Cardiac septum (tissue), 1 donor: ENCODE measurements at regions not wholly inside any gene's neighbourhood (a gene's known extent, or its start where the extent isn't known, plus 50 kb on each side); places are given as distances from the start of the nearest gene placed in this dataset.
"Not testable (repeated sequence)": the region's sequence is repeated elsewhere in the genome, so short reads cannot be mapped to it uniquely, and the experiment has no call there.

ENCODE experiments used
- DNase-seq: peaks from one replicate; pipeline ENCODE4 v3.0.0-alpha.2; 2020; ENCODE audit warnings: low spot score
- intact Hi-C: fragments of 100-400 bp; cut with DNase I; formaldehyde crosslinking; loops from one replicate; pipeline ENCODE4 v1.14.0; 2022
- donor health status: DM: no; HTN: no; CAD: no.

DNA sequence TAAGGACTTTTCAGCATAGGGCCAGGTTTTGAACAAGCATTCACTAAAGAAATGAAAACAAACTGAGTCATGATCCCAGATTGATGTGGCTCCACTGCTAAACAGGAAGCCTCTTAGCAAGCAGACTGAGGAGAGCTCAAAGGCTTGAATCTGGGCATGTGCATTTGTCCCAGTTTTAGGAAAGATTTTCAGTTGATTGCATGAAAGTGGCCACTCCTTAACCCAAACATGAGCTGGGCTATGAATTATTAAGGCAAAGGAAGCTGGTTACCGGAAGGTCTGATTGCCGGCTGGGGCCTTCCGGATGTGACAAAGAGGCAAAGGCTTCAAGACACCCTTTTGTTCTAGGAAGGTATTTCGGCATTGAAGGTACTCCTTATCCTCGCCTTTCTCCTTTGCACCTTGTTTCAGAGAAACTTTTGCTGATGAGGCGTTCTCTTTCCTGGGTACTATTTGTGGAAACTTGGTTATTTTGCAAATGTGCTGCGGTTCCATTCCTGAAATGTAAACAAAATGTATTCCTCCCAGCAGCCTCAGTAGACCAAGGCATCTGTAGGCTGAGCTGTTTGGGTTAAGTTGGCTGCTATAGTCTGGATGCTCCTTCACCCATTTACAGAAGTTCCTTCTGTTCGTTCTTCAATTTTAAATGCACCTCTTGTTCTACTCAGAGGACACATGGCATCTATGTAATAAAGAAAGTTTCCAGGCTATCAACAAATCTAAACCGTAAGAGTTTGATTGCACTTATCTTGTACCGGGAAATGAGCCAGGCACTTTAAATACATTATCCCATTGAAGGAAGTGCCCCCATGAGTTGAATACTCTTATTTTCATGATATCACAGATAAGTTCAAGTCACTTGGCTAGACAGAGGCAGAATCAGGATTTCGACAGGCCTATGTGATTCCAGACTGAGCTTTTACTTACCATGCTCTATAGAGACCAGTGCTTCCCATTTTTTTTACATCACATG is 115.6 kb upstream of the METAP2 start:
- intact Hi-C loops, result no loop called here

DNA sequence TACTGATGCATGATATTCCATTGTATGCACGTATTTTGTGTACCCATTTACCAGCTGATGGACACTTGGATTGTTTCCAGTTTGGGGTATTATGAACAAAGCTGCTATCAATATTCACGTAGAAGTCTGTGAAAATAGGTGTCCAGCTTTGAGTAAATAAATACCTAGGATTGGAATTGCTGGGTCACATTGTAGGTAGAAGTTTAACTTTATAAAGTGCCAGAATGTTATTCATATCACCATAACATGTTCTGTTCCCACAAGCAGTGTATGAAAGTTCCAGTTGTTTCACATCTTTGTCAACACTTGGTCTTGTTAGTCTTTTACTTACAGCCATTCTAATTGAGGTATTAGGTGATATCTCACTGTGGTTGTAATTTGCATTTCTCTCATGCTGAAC is 108.0 kb upstream of the METAP2 start:
- intact Hi-C loops, result no loop called here
- no peak for DNase-seq

More for the DNA sequence above, 115.6 kb upstream of the METAP2 start:
- no peak for DNase-seq

DNA sequence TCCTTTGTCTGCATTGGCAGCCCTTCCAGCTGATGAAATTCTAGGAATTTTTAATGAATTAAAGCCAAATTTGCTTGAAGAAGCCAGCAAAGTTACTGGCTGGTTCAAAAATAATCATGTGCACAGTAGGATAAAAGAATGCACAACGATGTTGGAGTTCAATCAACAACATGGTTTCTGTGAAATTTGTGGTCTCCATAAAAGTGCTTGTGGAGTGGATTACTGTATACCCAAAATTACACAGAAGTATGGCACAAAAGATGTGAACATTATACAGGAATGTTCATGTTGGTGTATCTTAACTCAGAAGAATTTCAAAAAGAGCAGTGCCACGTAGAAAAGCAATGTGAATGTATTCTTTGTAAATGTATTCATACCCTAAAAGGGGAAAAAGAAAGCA is 105.0 kb upstream of the METAP2 start:
- intact Hi-C loops, result no loop called here
- DNase-seq, result no peak

DNA sequence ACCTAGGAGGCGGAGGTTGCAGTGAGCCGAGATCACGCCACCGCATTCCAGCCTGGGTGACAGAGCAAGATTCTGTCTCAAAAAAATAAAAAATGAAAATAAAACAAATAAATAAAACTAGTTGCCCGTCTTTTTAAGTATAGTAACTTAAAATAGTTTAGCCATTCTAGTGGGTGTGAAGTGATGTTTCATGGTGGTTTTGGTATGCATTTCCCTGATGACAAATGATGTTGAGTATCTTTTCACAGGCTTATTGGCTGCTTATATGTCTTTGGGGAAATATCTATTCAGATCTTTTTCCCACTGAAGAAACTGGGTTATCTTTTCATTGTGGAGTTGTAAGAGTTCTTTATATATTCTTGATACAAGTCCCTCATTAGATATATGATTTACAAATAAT is 102.4 kb upstream of the METAP2 start:
- intact Hi-C loops, result no loop called here
- DNase-seq, result no peak

DNA sequence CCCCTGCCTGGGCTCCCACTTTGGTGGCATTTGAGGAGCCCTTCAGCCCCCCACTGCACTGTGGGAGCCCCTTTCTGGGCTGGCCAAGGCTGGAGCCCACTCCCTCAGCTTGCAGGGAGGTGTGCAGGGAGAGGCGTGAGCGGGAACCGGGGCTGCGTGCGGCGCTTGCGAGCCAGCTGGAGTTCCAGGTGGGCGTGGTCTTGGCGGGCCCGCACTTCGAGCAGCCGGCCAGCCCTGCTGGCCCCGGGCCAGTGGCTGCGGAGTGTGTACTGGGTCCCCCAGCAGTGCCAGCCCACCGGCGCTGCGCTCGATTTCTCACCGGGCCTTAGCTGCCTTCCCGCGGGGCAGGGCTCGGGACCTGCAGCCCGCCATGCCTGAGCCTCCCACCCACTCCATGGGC is 94.5 kb upstream of the METAP2 start:
- intact Hi-C loops, DNase-seq: not testable (repeated sequence)

DNA sequence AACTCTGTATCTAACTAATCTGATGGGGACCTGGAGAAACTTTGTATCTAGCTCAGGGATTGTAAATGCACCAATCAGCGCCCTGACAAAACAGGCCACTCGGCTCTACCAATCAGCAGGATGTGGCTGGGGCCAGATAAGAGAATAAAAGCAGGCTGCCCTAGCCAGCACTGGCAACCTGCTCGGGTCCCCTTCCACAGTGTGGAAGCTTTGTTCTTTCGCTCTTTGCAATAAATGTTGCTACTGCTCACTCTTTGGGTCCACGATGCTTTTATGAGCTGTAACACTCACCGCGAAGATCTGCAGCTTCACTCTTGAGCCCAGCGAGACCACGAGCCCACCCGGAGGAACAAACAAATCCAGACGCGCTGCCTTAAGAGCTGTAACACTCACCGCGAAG is 93.6 kb upstream of the METAP2 start:
- intact Hi-C loops, DNase-seq: not testable (repeated sequence)

DNA sequence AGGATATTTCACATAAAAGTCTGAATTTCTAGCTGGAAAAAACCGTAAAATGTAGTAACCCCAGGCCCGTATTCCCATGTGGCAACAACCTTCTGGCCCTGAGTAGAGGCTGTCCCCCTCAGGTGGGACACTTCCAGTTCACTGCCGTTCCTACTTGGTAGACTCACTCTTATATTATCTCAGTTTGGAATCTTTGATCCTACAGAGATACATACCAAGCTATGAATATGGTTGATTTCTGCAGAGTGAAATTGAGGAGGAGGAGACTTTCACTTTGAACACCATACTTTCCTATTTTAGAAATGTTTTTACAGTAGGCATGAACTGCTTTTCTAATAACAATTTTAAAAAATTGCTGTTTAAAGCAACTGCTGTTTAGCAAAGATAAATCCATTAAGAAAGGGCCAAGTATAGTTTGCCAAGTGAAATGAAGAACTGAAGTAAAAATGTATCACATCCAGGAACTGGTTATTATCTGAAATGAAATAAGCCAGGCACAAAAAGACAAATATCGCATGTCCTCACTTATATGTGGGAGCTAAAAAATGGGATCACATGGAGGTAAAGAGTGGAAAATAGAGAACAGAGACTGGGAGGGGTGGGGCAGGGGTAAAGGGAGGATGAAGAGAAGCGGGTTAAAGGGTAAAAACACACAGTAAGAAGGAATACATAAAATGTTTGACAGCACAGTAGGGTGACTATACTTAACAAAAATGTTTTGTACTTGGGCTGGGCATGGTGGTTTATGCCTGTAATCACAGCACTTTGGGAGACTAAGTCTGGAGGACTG is 92.8 kb upstream of the METAP2 start:
- no peak for DNase-seq
- intact Hi-C loops, result no loop called here

DNA sequence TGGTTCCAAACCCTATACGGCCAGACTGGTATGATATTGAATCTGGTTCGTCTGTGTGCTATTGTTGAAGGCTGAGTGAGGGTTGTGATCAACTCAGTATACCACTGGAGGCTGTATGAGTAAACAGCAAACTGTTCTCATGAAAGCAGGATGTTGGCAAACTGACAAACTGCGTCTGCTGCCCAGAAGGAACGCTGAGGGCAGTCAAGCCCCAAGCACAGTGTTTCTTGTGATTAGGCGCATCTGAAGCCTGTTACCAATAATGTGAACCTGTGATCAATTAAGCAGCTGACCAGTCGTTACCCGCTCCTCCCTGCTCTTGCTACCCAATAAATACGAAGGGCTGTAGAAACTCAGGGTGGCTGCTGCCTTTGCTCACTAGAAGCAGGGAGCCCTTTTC is 90.0 kb upstream of the METAP2 start:
- intact Hi-C loops, DNase-seq: not testable (repeated sequence)

DNA sequence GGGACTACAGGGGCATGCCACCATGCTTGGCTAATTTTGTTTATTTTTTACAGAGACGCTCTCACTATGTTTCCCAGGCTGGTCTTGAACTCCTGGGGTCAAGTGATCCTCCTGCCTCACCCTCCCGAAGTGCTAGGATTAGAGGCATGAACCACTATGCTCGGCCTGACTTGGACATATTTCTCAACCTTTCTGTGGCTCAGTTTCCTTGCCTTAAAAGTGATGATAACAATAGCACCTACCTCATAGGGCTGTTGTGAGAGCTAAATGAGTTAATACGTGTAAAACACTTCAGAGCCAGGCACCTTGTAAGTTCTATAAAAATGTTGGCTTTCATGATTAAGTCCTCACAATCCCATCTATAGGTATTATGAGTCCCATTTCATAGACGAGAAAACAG is 89.2 kb upstream of the METAP2 start:
- intact Hi-C loops, result loop anchor here (1.0 kb wide), 1 partner anchor 90 kb away; the partner anchor contains the start of gene METAP2
- DNase-seq, result no peak

DNA sequence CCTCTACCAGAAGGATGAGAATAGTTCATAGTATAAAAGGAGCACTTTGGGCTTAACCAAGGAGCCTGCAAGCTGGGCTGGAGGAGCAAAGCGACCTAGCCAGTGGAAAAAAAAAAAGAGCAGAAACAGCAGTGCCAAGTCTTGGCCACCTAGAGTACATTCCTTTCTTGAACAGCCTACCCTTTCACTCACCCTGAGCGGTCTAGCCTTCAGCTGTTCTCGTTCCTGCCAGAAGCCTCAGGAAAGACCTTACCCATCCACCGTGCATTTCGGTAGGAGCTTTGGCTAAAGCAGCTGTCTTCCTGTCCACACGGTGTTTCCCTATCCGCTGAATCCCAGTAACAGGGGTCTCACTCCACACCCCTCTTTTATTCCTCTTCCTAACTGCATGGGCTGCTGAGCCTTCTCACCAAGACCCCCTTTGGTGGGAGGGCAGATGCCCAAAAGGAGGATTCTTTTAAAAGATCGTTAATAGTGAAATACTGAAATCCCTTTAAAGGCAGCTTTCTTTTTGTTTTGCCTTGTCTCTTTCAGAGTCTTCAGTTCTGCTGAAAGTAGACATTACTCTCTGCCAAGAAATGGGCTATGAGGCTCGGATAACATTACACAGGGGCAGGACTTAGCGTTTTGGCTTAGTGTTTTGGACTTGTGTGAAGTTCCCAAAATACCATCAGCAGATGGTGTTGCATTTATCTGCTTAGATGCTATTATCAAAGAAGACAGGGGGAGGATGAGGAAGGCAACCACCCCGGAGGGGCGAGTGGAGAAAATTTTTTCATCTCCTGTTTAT is 88.5 kb upstream of the METAP2 start:
- no peak for DNase-seq
- intact Hi-C loops, result loop anchor here (1.0 kb wide), 1 partner anchor 89 kb away; the partner anchor contains the start of gene METAP2

DNA sequence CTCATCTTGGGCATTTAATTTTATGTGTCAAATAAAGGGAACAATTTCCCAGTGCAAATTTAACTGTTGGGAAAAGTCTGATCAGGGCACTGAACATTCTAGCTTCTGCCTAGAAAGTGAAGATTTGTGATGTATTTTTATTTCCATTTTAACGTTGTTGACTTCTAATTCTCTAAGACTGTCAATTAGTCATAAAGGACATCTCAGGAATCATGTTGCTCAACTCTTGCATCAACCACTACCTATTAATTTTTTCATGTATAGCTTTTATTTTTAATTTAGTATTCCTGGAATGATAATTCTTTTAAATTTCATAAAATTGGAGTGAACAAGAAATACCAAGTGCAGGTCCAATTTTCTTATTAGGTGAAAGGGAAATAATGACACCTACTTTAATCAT is 87.9 kb upstream of the METAP2 start:
- no peak for DNase-seq
- intact Hi-C loops, result no loop called here

DNA sequence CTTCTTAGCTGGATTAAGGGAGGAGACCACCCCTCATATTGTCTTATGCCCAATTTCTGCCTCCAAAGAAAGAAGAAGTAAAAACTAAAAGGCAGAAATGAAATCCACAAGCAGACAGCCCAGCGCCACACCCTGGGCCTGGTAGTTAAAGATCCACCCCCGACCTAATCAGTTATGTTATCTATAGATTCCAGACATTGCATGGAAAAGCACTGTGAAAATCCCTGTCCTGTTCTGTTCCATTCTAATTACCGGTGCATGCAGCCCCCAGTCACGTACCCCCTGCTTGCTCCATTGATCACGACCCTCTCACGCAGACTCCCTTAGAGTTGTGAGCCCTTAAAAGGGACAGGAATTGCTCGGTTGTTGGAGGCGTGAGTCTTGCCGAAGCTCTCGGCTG is 85.7 kb upstream of the METAP2 start:
- intact Hi-C loops, DNase-seq: not testable (repeated sequence)

DNA sequence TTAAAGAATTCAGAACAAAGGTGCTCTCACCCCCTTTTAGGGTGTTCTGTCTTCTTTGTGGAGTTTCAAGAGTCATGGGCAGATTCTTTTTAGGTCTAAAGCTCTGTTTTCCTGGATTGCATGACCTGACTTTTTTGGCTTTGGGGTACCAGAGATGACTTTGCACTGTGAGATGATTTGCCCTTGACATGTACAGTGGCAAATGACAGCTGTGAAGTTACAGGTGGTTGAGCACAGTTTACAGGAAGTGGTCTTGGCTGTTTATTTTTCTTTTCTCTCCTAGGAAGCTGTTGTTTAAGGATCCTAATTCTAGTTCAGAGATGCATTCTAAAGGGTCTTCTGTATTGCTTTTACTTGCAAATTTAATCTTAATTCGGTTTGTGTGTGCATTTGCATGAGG is 83.8 kb upstream of the METAP2 start:
- DNase-seq, result no peak
- intact Hi-C loops, result no loop called here

DNA sequence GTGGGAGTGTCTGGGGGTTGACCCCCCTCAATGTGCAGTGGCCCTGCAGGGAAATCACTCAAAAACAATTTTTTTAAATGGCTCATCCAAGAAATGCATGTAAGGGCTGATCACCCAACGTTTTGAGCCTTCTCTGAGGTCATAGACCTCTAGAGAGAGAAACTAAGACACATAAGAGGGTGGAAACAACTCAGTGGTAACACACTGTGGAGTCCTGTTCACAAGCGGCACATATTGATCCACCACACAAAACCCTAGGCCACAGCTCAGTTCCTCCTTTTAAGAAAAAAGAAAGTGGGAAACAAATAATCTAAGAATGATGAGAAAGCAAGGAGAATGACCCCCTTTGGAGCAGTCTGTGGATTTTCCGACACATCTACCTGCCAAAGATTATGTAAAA is 83.0 kb upstream of the METAP2 start:
- DNase-seq, result no peak
- intact Hi-C loops, result no loop called here

DNA sequence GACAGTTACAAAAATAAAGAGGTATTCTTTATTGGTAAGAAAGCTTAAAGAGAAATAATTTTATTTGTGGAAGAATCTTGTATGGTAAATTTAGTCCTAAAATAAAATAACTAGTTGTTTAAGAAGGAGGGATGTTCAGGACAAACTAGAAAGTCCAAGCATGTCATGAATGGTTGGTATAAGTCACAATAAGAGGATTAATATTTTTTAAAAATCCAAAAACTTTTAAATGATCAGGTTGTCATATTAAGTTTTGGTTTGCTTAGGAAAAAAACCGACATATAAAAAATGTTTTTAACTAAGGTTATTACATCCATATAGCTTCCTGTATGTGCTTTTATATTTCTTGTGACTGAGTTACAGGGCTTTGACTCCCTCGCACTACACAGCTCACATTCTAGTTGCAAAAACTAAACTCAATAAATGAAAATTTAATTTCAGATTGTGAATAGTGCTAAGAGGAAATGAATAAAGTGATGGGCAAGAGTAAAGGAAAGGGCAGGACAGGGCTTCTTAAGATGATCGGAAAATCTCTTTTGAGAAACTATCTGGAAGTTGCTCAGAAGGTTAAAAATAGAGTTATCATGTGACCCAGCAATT is 80.7 kb upstream of the METAP2 start:
- intact Hi-C loops, result no loop called here
- no peak for DNase-seq

DNA sequence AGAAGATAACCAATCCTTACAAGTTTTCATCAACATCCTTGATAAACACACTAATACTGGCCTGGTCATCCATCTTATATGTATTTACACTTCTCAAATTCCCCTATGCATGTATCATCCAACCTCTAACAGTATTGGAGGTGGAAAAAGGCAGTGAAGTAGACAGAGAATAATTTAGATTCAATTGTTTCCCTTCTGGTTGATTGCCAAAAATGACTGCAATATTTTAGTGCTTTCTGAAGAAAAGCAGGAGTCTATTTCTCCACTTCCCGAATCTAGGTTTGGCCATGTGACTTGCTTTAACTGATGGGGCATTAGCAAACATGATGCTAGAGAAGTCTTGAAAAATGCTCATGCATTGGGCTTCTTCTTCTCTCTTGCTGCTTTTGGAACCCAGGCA is 78.3 kb upstream of the METAP2 start:
- intact Hi-C loops, result no loop called here

DNA sequence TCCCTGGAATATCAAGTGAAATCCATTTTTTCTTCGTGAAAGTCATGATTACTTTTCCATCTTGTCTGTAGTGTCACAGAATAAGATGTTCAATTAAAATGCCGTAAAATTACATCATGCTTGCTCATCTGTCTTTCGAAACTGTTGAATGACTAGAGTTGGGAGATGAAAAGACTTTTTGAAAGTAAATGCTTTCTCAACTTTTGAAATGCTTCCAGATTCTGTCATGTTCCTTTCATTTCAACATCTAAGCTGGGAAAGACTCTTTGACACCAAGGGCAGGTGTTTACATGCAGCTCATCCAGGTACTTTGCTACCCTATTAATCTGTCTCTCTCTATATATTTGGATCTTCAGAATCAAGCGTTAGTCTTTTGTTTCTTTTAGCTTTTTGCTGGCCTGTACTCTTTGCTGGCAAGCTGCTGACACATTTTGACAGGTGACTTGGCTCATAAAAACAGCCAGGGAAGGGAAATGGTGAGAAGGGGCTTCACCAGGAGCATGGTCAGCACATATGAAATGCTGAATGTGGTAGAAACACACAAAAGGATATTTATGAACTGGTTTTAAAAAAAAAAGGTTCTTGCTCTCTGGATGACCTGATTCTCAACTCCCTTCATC is 77.0 kb upstream of the METAP2 start:
- no peak for DNase-seq
- intact Hi-C loops, result no loop called here

More for the DNA sequence above, 78.3 kb upstream of the METAP2 start:
- no peak for DNase-seq

DNA sequence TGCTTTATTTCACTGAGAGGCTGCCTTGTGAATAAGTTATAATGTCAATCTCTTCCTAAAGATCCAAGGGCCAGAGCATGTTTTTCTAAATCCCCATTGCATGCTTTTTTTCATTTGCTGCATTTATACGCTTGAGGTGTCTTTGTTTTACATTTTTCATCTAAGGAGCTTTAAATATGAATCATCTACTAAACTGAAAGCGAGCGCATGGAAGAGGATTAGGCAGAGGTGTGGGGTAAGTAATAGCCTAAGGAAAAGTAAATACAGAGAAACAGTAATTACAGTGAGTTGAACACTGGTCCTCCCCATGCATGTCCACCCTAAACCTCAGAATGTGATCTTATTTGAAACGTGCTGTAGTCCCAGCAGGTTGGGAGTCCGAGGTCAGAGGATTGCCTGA is 76.4 kb upstream of the METAP2 start:
- DNase-seq, result no peak
- intact Hi-C loops, result no loop called here

DNA sequence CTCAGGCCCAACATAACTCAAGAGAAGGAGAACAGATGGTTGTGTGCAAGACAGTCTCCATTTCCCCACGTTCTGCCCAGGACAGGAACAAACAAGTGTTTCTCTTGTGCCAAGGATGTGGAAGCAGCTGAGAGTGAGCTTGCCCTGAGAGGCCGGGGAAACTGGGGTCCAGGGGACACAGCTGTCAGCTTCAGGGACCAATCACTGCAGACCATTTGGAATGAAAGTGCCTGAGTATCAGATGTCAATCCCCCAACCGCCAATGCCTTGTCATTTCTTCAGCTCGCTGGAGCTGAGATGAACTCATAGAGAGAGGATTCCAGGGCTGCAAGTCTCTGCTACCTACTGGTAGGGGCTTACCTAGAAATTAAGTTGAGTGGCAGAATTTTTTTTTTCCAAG is 71.9 kb upstream of the METAP2 start:
- intact Hi-C loops, result no loop called here
- no peak for DNase-seq
